HepG2 (cell line): ENCODE measurements at regions not wholly inside any gene's neighbourhood (a gene's known extent, or its start where the extent isn't known, plus 50 kb on each side); places are given as distances from the start of the nearest gene placed in this dataset.

Experiments
- ATAC-seq: fragments of 200-7000 bp; cut with Tn5 transposase; 3 replicates; pipeline ENCODE4 v1.9.1; 2020; ENCODE audit warnings: mild to moderate bottlenecking, moderate library complexity
- BruUV-seq: library from RNA; stranded (reverse); fragments of 400-500 nt; replicated peaks from 2 replicates; lab custom pipeline; 2021; lab: Mats Ljungman, UMichigan
- CTCF ChIA-PET: fragments of 300-600 bp; formaldehyde crosslinking; extraction: SDS; loops from one replicate; lab custom pipeline; 2021; ENCODE audit warnings: low total read pairs, inconsistent platforms, low intra/inter-chr PET ratio; lab: Yijun Ruan, JAX
- POLR2A ChIA-PET: fragments of 350-600 bp; sonication (Branson Sonifier 250); formaldehyde crosslinking; loops from one replicate; lab custom pipeline; 2020; ENCODE audit warnings: antibody characterized with exemption, inconsistent platforms; lab: Yijun Ruan, JAX
- DNase-seq: peaks from one replicate; pipeline ENCODE4 v3.0.0-alpha.2; 2015; ENCODE audit warnings: low spot score
- FAIRE-seq: peaks from 3 replicates; lab custom pipeline; 2011; peaks lifted over from hg19 to GRCh38; lab: Jason Lieb, UNC
- H2AFZ ChIP-seq: one replicate; pipeline ENCODE4 v1.6.1; 2011; ENCODE audit warnings: low read length, inconsistent platforms
- H3K27ac ChIP-seq: fragments of 300-600 bp; 3 replicates; pipeline ENCODE4 v1.8.0; 2011; ENCODE audit warnings: mixed run types, mild to moderate bottlenecking, mixed read lengths, low read length, inconsistent platforms; ENCODE audit not compliant: insufficient read depth; ENCODE audit errors: extremely low read length
- H3K27me3 ChIP-seq, 2 experiments: fragments of 200-600 bp in 1 of 2; 2 replicates in 1 of 2; 3 replicates in 1 of 2; pipeline versions ENCODE4 v1.6.0 to v1.8.0; 2011; ENCODE audit warnings: low read length in 2 of 2, mild to moderate bottlenecking in 2 of 2, moderate library complexity in 2 of 2, inconsistent platforms in 1 of 2; ENCODE audit not compliant: insufficient read depth in 2 of 2, control insufficient read depth in 1 of 2
- H3K36me3 ChIP-seq, 2 experiments: fragments of 200-600 bp in 1 of 2; replicated peaks in 1 of 2; 2 replicates in 1 of 2; 3 replicates in 1 of 2; pipeline versions ENCODE4 v1.5.1 to v1.8.0; 2011; ENCODE audit warnings: low read length in 2 of 2, inconsistent platforms in 1 of 2; ENCODE audit not compliant: insufficient read depth in 2 of 2, control insufficient read depth in 1 of 2
- H3K4me1 ChIP-seq: 2 replicates; pipeline ENCODE4 v1.5.1; 2012; ENCODE audit warnings: low read length, inconsistent platforms; ENCODE audit not compliant: insufficient read depth
- H3K4me2 ChIP-seq: 2 replicates; pipeline ENCODE4 v1.6.0; 2011; ENCODE audit warnings: low read depth, low read length, inconsistent platforms
- H3K4me3 ChIP-seq, 3 experiments: fragments of 200-600 bp in 1 of 3; sonication (generic), shearing (Covaris generic) in 1 of 3; replicated peaks in 1 of 3; 2 replicates each; pipeline ENCODE4 v1.5.1; 2011 to 2016; ENCODE audit warnings: low read length in 3 of 3, inconsistent platforms in 2 of 3, low read depth in 2 of 3, mild to moderate bottlenecking in 2 of 3, control low read depth in 1 of 3, mixed read lengths in 1 of 3; ENCODE audit not compliant: insufficient read depth in 1 of 3
- H3K79me2 ChIP-seq: one replicate; pipeline ENCODE4 v1.6.1; 2011; ENCODE audit warnings: low read length, inconsistent platforms; ENCODE audit not compliant: insufficient read depth
- H3K9ac ChIP-seq: 2 replicates; pipeline ENCODE4 v1.6.0; 2011; ENCODE audit warnings: mild to moderate bottlenecking, low read depth, low read length, inconsistent platforms; ENCODE audit not compliant: insufficient read depth
- H3K9me3 ChIP-seq: 2 replicates; pipeline ENCODE4 v1.5.1; 2012; ENCODE audit warnings: mild to moderate bottlenecking, low read length
- H4K20me1 ChIP-seq: 2 replicates; pipeline ENCODE4 v1.6.0; 2011; ENCODE audit warnings: inconsistent platforms, mild to moderate bottlenecking, low read length, moderate library complexity; ENCODE audit not compliant: insufficient read depth
- HOXA9 ChIP-seq: sonication (generic); formaldehyde crosslinking; IDR thresholded peaks from 2 replicates; pipeline ENCODE4 v1.8.1; 2022; ENCODE audit warnings: missing genetic modification reagents, mild to moderate bottlenecking, moderate library complexity, borderline replicate concordance
- KLF9 ChIP-seq: IDR thresholded peaks from 2 replicates; pipeline ENCODE4 v1.6.1; 2016; ENCODE audit warnings: low read depth
- KMT2B ChIP-seq: IDR thresholded peaks from 2 replicates; pipeline ENCODE4 v1.6.1; 2016; ENCODE audit warnings: missing genetic modification reagents, missing compliant biosample characterization
- MNT ChIP-seq: fragments of 450-650 bp; IDR thresholded peaks from 2 replicates; pipeline ENCODE4 v1.6.1; 2016
- PHF20 ChIP-seq: sonication (generic); formaldehyde crosslinking; IDR thresholded peaks from 2 replicates; pipeline ENCODE4 v1.5.0; 2020; ENCODE audit warnings: mild to moderate bottlenecking, missing genetic modification reagents
- PHF8 ChIP-seq: sonication (generic); formaldehyde crosslinking; IDR thresholded peaks from 2 replicates; pipeline ENCODE4 v1.5.0; 2020; ENCODE audit warnings: missing genetic modification reagents
- PRDM15 ChIP-seq: sonication (generic); formaldehyde crosslinking; IDR thresholded peaks from 2 replicates; pipeline ENCODE4 v1.4.0; 2020; ENCODE audit warnings: missing genetic modification reagents
- SNAI1 ChIP-seq: sonication (generic); formaldehyde crosslinking; IDR thresholded peaks from 2 replicates; pipeline ENCODE4 v1.5.0; 2020; ENCODE audit warnings: mild to moderate bottlenecking, missing genetic modification reagents, borderline replicate concordance
- SP2 ChIP-seq: sonication (generic); formaldehyde crosslinking; IDR thresholded peaks from 2 replicates; pipeline ENCODE4 v1.5.1; 2020; ENCODE audit warnings: mild to moderate bottlenecking, missing genetic modification reagents
- SRY ChIP-seq: sonication (generic); formaldehyde crosslinking; IDR thresholded peaks from 2 replicates; pipeline ENCODE4 v1.8.0; 2022; ENCODE audit warnings: mild to moderate bottlenecking, missing genetic modification reagents
- ZKSCAN1 ChIP-seq: fragments of 150-350 bp; IDR thresholded peaks from 2 replicates; pipeline ENCODE4 v1.6.1; 2014; ENCODE audit warnings: low read length
- ZNF20 ChIP-seq: sonication (generic); formaldehyde crosslinking; IDR thresholded peaks from 2 replicates; pipeline ENCODE4 v1.4.0; 2020; ENCODE audit warnings: mild to moderate bottlenecking, moderate library complexity, missing genetic modification reagents
- ZNF704 ChIP-seq: sonication (generic); formaldehyde crosslinking; IDR thresholded peaks from 2 replicates; pipeline ENCODE4 v1.8.1; 2023; ENCODE audit warnings: mild to moderate bottlenecking, inconsistent platforms, moderate library complexity, missing genetic modification reagents, borderline replicate concordance
- ZNF709 ChIP-seq: sonication (generic); formaldehyde crosslinking; IDR thresholded peaks from 2 replicates; pipeline ENCODE4 v1.5.0; 2020; ENCODE audit warnings: mild to moderate bottlenecking, missing genetic modification reagents
- ZNF749 ChIP-seq: sonication (generic); formaldehyde crosslinking; IDR thresholded peaks from 2 replicates; pipeline ENCODE4 v1.8.0; 2022; ENCODE audit warnings: mild to moderate bottlenecking, missing genetic modification reagents, moderate library complexity, borderline replicate concordance
- ZNF800 ChIP-seq: sonication (generic); formaldehyde crosslinking; IDR thresholded peaks from 2 replicates; pipeline ENCODE4 v1.4.0; 2020; ENCODE audit warnings: missing genetic modification reagents
- ZNF841 ChIP-seq: sonication (generic); formaldehyde crosslinking; IDR thresholded peaks from 2 replicates; pipeline ENCODE4 v1.8.1; 2023; ENCODE audit warnings: missing genetic modification reagents, borderline replicate concordance
- WGBS: methylation state at CpG from one replicate; pipeline ENCODE4 v1.1.6; 2017; ENCODE audit warnings: low lambda C conversion rate; 5-methylcytosine and 5-hydroxymethylcytosine counted together
- in situ Hi-C: cut with HindIII; loops from 2 replicates; pipeline ENCODE4 v1.10.0; 2017; ENCODE audit warnings: low pct_unique_long_range_greater_than_20kb; ENCODE audit not compliant: extremely low pct_ligation_motif_present
- intact Hi-C: fragments of 100-400 bp; cut with micrococcal nuclease; formaldehyde crosslinking; loops from one replicate; pipeline ENCODE4 v1.10.0; 2022; ENCODE audit not compliant: unreplicated experiment

GRCh38 chr2:10499911-10500521 lies 51.9 kb upstream of the ODC1 start:
- Histone ChIP-seq H3K4me3 (no peak overlapping the region), H3K9ac (no peak overlapping the region), H2AFZ (no peak overlapping the region), H3K27me3 (peaks cover 21 to 93% of the 10 kb centered on the region in 2 experiments; a peak in 4 of 5 replicates), H3K4me2 (no peak overlapping the region), H4K20me1 (no peaks in the 10 kb centered on the region; the same call in 1 of the 2 replicates), H3K36me3 (no peaks in the 10 kb centered on the region), H3K4me1 (peaks cover 7% of the 10 kb centered on the region; the same call in 1 of the 2 replicates), H3K79me2 (no peaks in the 10 kb centered on the region)
- FAIRE-seq = no peak
- ChIA-PET POLR2A (interaction anchor here (1.2 kb wide), 1 partner anchor 50 kb away, joined by 4 read pairs; no protein-coding TSS in a partner anchor), CTCF (no interaction called here)
- 63% methylated on average over 15 of the region's 16 CpGs for WGBS
- no peak for DNase-seq
- intact Hi-C loops = no loop called here
- ATAC-seq = no peak
- TF ChIP-seq SP2 (CRISPR knock-in tag) (no peak), ZNF749 (CRISPR knock-in tag) (no peak), ZNF800 (no peak), ZNF841 (CRISPR knock-in tag) (no peak), PRDM15 (CRISPR knock-in tag) (no peak), ZKSCAN1 (no peak), PHF20 (CRISPR knock-in tag) (no peak), ZNF20 (CRISPR knock-in tag) (no peak), PHF8 (CRISPR knock-in tag) (no peak), ZNF704 (CRISPR knock-in tag) (no peak), KMT2B (CRISPR knock-in tag) (no peak), KLF9 (CRISPR knock-in tag) (no peak), ZNF709 (CRISPR knock-in tag) (no peak), SRY (CRISPR knock-in tag) (no peak), MNT (no peak), SNAI1 (no peak), HOXA9 (CRISPR knock-in tag) (no peak)
- TF ChIP-seq, all 625 proteins: peak for 0
- Histone ChIP-seq H3K27ac (no peak overlapping the region), H3K9me3 (no peaks in the 10 kb centered on the region)
- in situ Hi-C loops = no loop called here
- BruUV-seq = no TSS peak
